ENCODE measurements at regions not wholly inside any gene's neighbourhood (a gene's known extent, or its start where the extent isn't known, plus 50 kb on each side); places are given as distances from the start of the nearest gene placed in this dataset.
"Not testable (repeated sequence)": the region's sequence is repeated elsewhere in the genome, so short reads cannot be mapped to it uniquely, and the experiment has no call there.

DNA sequence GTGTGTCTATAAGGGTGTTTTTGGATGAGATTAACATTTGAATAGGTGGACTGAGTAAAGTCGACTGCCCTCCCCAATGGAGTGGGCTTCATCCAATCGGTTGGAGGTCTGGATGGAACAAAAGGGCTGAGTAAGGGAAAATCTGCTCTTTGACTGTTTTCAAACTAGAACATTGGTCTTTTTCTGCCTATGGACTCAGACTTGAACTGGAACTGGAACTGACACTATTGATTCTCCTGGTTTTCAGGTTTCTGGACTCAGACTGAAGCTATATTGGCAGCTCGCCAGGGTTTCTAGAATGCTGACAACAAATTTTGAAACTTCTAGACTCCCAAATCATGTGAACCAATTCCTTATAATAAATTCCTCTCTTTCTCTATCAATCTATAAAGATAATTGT, 498.9 kb upstream of the EPHA7 start:
- DNase-seq, result no peak

DNA sequence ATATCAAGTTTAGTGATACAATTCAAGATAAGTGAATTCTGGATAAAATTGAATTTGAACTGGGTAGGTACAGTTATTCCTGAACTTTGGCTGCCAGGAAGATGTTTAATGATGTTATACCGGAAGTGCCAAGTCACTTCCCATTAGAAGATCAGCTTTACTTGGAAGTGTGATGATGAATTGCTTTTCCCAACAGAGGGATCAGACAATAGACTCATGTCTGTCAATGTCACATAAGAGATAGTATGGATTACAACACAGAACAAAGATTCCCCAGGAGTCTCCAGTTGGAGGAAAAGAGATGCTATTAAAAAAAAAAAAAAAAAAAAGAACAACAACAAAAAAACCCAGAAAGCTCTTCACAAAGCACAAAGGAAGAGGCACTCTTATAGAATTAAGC, 497.9 kb upstream of the EPHA7 start:
- no peak for DNase-seq

DNA sequence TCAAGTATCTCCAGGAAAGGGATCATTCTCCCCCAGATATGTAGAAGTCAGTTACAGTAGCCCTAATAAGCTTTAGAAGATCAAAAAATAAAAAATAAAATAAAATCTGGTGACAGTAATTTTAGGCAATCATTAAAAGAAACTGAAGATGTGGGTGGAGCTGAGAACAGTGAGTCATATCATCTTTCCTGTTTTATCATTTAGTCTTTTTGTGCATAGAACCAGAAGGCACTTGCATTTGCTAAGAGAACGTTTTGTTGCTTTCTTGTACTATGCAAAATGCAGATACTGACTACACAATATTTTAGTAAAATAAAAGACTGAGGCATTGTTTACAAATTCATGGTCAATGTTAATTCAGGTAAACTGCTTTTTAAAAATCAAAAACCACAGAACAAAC, 497.4 kb upstream of the EPHA7 start:
- DNase-seq, result no peak

DNA sequence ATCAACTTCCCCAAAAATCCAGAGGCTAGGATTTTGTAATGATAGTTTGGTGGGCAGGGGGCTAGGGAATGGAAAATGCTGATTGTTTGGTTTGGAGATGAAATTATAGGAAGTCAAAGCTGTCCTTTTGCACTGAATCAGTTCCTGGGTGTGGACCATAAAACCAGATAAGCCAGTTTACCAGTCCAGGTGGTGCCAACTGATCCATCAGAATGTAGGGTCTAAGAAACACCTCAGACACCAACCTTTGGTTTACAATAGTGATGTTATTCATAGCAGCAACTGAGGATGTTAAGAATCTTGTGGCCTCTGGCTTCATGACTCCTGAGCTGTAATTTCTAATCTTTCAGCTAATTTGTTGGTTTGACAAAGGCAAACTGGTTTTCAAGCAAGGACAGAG, 496.6 kb upstream of the EPHA7 start:
- no peak for DNase-seq

DNA sequence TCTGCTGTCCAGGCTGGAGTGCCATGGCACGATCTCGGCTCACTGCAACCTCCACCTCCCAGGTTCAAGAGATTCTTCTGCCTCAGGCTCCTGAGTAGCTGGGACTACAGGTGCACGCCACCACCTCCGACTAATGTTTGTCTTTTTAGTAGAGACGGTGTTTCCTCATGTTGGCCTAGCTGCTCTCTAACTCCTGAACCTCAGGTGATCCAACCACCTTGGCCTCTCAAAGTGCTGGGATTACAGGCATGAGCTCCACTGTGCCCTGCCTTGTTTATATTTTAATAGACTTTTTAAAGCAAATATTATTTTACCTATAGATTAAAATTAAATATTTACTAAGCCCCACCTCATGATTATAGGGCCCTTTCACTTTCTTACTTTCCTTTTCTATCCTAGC, 483.2 kb upstream of the EPHA7 start:
- DNase-seq, result no peak

DNA sequence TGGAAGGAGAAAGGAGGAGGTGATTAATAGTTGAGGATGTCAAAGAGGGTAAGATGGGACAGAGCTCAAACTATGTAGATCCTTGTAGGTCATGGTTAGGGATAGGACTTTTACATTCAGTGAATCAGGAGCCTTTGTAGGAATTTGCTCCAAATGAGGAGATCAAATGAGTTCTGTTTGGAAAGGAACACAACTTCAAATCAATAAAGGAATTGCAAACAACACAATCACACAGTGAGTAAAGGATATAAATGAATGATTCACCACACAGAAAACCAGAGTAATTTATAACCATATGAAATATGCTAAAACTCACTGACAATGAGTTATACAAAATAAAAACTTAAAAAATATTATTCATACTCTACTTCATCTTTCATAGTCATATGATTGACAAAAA, 480.8 kb upstream of the EPHA7 start:
- no peak for DNase-seq

DNA sequence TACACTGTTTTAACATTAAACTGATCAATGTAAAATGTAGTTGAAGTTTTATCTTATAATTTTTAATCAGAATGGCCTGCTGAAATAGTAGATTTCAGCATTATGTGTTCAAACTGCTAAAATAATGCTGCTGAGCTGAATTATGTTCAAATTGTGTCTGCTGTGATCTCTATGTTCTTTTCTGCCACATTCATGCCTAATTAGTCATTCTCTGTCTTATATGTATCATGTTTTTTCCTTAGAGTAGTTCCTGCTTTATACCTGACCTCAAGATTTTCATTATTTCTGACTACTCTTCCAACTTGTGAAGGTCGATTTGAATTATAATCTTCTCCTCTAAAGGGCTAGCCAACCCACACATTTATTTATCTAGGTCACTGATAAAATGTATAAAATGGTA, 476.7 kb upstream of the EPHA7 start:
- no peak for DNase-seq

DNA sequence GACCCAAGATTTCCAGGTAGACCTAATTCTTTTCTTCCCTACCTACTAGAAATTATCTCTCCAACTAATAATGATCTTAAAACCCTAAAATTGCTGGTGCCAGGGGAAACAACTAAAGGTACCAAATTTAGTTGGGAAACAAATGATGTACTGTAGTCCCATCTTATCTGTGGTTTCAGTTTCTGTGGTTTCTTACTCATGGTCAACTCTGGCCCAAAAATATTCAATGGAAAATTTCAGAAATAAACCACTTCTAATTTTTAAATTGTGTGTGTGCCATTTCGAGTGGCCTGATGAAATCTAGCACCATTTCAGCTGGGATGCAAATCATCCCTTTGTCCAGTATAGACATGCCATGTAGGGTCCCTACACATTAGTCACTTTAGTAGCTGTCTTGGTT, 475.2 kb upstream of the EPHA7 start:
- no peak for DNase-seq

DNA sequence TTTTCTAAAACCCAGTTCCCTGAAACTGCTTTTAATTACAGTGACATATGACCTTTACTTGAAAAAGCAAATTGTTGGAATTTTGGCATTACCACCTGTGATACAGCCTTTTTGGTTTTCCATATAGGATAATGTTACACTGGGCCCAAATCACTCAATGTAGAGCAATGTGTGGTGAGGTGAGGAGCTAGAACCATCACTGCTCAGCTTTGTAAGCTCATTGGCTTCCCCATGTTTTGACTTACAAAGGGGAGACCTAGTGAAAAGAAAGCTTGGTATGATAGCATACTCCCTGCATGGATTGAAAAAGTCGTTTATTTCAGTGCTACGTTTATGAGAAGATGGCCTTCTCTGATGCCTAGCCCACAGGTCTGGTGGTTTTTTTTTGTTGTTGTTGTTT, 470.4 kb upstream of the EPHA7 start:
- DNase-seq, result no peak

DNA sequence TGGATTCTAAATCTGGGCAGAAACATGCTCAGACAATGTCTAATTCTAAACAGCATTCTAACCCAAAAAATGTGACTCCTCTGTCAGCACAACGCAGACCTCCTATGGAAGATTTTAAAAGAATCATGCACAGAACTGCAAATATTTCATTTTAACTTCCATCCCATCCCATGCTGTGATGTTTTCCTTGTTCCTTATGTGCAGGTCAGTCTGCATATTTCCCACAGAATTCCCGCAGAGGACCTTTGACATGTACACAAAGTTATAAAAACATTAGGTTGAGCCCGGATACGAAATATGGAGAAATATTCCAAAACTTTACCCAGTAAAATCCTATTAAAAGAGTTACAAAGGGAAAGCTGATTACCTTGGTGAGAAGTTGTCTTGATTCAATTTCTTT, 467.1 kb upstream of the EPHA7 start:
- no peak for DNase-seq

DNA sequence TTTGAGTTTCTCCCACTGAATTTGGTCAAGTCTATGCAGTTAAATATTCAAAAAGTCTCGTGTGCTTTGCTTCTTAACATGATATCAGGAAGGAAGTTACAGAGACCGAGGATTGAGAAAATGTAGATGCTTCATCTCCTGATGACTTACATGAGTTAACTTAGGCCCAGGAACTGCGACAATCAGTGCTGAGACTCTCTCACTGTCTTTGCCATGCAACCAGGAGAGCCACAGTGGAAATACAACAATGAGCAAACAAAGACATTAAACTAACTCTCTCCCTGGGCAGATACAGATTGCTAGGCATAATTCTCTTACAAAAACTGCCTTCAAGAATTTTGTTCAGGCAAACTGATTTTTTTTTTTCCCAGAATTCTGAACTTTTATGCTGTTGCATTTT, 440.6 kb upstream of the EPHA7 start:
- DNase-seq, result no peak

DNA sequence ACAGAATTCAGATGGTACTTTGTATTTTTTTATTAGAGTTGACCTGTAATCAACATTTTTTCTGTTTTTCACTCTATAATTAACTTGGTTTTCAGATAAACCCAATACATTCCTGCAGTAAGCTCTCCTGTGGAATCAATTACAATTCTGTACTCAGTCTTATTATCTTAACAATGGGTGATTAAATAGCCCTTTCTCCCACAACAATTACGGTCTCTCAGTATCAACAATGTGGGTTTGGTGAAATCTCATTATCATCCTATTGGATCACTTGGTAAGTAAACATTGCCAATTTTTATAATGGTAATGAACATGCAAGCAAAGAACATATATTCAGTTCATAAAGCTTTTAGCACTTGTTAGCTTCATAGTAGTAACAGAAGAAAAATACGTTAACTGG, 438.9 kb upstream of the EPHA7 start:
- DNase-seq, result no peak

DNA sequence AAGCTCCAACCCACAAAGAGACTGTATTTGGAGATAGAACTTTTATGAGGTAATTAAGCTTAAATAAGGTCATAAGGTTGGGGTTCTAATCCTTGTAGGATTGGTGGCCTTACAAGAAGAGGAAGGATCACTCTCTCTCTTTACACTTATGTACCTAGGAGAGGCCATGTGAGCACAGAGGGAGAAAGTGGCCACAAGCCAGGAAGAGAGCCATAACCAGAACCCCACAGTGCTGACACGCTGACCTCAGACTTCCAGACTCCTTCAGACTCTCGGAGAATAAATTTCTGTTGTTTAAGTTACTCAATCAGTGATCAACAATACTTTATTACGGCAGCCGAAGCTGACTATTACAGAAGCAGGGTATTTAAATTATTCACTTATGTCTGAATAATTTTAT, 430.5 kb upstream of the EPHA7 start:
- no peak for DNase-seq

DNA sequence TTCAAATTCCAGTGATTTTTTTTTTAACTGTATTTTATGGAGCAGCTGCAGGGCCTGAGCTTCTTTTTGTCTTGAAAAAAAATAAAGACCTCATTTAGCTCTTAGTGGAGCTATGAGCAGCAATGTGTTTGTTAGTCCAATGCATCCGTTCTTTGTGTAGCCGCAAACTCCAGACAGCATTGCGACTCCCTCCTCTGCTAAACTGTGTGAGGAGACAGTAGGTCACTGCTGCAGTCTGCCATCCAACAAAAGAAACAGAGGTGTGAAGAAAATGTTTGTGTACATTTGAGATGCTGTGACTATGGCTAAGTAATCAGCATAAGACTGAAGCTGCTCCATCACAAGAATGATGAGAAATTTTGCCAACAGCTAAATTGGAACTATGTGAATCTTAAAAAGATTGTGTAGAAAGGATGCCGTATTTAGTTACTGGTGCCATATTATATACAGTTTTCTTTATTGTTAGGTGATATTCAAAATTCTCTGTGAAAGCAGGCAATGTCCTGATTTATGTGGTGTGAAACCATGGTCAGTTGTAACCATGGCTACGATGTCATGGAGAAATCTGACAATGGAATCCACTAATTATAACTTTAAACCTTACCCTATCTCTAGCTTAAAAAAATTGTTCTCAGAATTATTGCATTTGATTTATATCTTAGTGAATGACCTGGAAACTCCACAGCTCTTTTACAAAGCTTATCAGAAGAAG, 428.8 kb upstream of the EPHA7 start:
- no peak for DNase-seq

DNA sequence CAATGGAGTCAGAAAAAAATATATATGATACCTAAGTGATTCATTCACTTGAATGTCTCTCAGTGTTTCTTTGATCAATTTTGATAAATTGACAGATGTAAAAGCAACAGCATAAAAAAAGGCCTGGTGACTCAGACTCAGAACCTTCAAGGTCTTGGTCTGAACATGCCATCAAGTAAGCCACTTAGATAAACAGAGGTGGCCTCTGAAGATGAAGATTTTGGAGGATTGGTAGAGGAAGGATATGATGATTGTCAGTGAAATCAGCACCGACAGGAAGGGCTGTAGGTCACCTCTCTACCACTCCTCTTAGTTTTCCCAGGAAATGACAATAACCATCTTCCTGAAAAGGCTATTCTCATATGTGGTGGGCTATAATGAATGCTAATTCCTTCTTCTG, 422.8 kb upstream of the EPHA7 start:
- no peak for DNase-seq

DNA sequence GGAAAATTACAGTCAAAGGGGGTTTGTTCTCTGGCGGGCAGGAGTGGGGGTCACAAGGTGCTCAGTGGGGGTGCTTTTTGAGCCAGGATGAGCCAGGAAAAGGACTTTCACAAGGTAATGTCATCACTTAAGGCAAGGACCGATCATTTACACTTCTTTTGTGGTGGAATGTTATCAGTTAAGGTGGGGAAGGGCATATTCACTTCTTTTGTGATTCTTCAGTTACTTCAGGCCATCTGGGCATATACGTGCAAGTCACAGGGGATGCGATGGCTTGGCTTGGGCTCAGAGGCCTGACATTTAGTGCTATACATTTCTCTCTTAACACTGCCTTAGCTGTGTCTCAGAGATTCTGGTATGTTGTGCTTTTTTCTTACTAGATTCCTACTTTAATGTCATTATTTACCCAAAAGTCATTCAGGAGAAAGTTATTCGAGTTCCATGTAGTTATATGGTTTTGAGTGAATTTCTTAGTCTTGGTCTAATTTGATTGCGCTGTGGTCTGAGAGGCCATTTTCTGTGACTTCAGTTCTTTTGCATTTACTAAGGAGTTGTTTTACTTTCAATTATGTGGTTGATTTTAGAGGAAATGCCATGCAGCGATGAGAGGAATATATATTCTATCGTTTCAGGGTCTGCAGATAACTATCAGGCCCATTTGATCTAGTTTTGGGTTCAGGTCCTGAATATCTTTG, 416.2 kb upstream of the EPHA7 start:
- DNase-seq, result not testable (repeated sequence)

DNA sequence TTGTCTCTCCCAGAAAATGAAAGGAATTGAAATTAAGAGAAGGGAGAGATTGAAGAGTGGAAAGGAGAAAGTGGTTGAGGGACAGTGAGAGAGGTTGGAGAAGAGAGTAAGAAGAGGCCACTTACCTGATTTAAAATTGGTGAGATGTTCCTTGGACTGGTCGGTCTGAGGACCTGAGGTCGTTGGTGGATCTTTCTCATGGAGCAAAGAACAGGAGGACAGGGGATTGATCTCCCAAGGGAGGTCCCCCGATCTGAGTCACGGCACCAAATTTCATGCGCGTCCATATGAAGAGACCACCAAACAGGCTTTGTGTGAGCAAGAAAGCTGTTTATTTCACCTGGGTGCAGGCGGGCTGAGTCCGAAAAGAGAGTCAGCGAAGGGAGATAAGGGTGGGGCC, 415.7 kb upstream of the EPHA7 start:
- not testable (repeated sequence) for DNase-seq

DNA sequence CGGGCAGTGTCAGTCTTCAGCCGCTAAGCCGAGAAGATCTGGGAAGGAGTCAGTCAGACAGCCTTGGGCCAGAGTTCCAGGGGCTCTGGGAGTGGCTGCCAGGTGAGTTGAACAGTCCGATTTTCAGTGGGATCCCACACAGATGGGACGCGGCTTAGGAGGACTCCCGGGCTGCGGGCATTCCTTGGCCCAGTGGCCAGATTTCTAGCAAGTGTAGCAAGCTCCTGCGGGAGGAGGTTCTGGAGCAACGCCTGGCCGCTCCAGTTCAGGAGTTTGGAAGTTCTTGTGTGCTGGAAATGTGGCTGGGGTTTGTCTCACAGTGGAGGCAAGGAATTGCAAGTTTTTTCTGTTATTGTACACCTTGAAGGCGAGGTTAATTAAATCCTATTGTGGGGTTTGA, 414.0 kb upstream of the EPHA7 start:
- DNase-seq, result not testable (repeated sequence)

DNA sequence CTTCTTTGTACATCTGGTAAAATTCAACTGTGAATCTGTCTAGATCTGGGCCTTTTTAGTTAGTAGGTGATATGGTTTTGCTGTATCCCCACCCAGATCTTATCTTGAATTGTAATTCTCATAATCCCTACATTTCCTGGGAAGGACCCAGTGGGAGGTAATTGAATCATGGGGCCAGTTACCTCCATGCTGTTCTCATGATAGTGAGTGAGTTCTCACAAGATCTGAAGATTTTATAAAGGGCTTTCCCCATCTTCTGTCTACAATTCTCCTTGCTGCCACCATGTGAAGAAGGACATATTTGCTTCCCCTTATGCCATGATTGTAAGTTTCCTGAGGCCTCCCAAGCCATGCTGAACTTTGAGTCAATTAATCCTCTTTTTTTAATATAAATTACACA, 410.4 kb upstream of the EPHA7 start:
- not testable (repeated sequence) for DNase-seq

DNA sequence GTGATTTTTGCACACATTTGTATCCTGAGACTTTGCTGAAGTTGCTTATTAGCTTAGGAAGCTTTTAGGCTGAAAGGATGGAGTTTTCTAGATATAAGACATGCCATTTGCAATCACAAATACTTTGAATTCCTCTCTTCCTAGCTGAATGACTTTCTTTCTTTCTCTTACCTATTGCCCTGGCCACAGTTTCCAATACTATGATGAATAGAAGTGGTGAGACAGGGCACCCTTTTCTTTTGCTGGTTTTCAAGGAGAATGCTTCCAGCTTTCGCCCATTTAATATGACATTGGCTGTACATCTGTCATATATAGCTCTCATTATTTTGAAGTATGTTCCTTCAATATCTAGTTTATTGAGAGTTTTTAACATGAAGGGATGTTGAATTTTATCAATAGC, 409.6 kb upstream of the EPHA7 start:
- no peak for DNase-seq

DNA sequence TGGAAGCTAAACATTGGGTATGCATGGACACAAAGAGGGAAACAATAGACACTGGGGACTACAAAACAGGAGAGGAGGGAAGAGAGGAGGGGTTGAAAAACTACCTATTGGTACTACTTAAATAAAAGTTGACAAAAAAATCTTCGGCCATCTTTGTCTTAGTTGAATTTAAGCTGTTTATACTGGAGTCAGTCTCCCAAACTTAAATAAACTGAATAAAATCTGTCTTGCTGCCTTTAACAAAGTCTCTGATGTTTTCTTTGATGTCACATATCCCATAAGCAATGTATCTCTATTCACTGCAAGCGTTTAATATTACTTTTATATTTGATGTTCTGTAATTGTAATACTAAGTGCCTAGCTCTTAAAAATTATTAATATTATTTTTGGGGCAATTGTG, 409.2 kb upstream of the EPHA7 start:
- DNase-seq, result no peak

DNA sequence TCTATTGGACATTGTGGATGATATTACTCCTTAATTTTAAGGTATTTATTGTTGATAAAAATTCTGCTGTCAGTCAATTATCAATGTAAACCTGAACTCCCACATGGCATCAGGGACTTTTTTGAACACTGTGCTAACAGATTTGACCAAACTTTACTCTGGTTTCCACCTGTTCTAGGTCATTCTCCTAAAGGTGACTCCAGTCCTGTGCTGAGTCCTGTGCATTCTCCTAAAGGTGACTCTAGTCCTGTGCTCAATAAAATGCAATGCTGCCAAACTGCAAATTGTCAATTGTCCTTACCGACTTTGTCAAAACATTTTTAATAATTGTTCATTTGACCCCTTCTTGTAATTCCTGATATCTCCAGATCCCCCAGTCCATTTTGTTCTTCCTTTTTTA, 408.4 kb upstream of the EPHA7 start:
- DNase-seq, result no peak

DNA sequence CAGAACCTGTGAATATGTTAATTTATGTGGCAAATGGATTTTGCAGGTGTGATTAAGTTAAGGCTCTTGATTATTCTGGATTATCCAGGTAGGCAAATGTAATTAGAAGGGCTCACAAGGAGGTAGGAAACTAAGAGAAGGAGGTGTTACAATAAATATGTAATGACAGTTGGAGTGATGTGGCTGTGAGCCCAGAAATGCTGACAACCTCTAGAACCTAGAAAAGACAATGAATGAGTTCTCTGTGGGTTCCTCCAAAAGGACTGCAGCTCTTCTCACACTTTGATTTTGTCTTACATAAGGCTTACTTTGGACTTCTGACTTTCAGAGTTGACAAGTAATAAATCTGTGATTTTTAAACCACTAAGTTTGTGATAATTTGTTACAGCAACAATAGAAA, 406.6 kb upstream of the EPHA7 start:
- no peak for DNase-seq

DNA sequence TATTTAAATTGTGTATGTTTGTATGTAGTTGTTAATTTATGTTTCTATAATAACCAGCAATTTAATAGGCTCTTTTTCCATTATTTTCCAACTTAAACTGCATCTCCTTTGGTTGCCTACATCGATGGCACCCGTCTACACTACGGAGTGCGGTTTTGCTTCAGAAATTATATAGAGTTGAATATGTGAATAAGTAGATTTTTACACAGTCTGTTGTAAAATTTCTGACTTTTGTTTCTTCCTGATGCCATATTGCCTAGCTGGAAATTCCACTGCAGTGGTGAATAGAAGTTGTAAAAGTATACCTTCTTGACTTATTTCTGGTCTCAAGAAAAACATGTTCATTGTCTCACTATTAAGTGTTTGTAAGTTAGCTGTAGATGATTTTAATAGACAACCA, 404.1 kb upstream of the EPHA7 start:
- DNase-seq, result no peak
